Vagina (tissue), 2 donors: ENCODE measurements at regions not wholly inside any gene's neighbourhood (a gene's known extent, or its start where the extent isn't known, plus 50 kb on each side); places are given as distances from the start of the nearest gene placed in this dataset.

Experiments
- POLR2A ChIP-seq, 2 donors: fragments of 450-650 bp; IDR thresholded peaks; one replicate each; pipeline ENCODE4 v1.6.1; 2017; ENCODE audit warnings: antibody characterized with exemption in 2 of 2, mild to moderate bottlenecking in 2 of 2, moderate library complexity in 2 of 2
- POLR2AphosphoS5 ChIP-seq, 2 donors: sonication (generic); formaldehyde crosslinking; IDR thresholded peaks; one replicate each; pipeline ENCODE4 v1.9.0; 2017; ENCODE audit warnings: antibody characterized with exemption in 2 of 2, mild to moderate bottlenecking in 2 of 2, low read depth in 1 of 2; ENCODE audit not compliant: insufficient read depth in 1 of 2
- TF ChIP-seq, protein P1 (sequence below), 3 experiments: fragments of 450-650 bp in 2 of 3; fragments of 200-600 bp in 1 of 3; sonication (generic) in 1 of 3; IDR thresholded peaks; one replicate each; pipeline ENCODE4 v1.5.1; 2017 to 2019; ENCODE audit warnings: antibody characterized with exemption in 3 of 3, mild to moderate bottlenecking in 2 of 3, moderate library complexity in 2 of 3

- TF ChIP-seq, protein P1, sequence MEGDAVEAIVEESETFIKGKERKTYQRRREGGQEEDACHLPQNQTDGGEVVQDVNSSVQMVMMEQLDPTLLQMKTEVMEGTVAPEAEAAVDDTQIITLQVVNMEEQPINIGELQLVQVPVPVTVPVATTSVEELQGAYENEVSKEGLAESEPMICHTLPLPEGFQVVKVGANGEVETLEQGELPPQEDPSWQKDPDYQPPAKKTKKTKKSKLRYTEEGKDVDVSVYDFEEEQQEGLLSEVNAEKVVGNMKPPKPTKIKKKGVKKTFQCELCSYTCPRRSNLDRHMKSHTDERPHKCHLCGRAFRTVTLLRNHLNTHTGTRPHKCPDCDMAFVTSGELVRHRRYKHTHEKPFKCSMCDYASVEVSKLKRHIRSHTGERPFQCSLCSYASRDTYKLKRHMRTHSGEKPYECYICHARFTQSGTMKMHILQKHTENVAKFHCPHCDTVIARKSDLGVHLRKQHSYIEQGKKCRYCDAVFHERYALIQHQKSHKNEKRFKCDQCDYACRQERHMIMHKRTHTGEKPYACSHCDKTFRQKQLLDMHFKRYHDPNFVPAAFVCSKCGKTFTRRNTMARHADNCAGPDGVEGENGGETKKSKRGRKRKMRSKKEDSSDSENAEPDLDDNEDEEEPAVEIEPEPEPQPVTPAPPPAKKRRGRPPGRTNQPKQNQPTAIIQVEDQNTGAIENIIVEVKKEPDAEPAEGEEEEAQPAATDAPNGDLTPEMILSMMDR (IDR thresholded peaks at IDR 0.05): no peak
- no peak for TF ChIP-seq POLR2A (IDR thresholded peaks at IDR 0.05)
- no peak for TF ChIP-seq POLR2AphosphoS5 (IDR thresholded peaks at IDR 0.05; ENCODE audit: insufficient read depth in 1 of 2, low read depth in 1 of 2)
Observed at GRCh38 chr6:43913375-43914271, 143.6 kb downstream of the VEGFA start.
